GM12864 (cell line): ENCODE measurements at regions not wholly inside any gene's neighbourhood (a gene's known extent, or its start where the extent isn't known, plus 50 kb on each side); places are given as distances from the start of the nearest gene placed in this dataset.

ENCODE experiments used
- DNase-seq: peaks from one replicate; pipeline ENCODE4 v3.0.0-alpha.2; 2011; ENCODE audit warnings: low read depth
- H3K4me3 ChIP-seq: 2 replicates; pipeline ENCODE4 v1.5.1; 2011; ENCODE audit warnings: mild to moderate bottlenecking, low read depth, low read length, control low read depth
- CTCF ChIP-seq: IDR thresholded peaks from 2 replicates; pipeline ENCODE4 v1.5.1; 2011; ENCODE audit warnings: low read depth, mild to moderate bottlenecking, moderate library complexity, low read length, control low read depth, inconsistent platforms; ENCODE audit errors: missing control alignments

DNA sequence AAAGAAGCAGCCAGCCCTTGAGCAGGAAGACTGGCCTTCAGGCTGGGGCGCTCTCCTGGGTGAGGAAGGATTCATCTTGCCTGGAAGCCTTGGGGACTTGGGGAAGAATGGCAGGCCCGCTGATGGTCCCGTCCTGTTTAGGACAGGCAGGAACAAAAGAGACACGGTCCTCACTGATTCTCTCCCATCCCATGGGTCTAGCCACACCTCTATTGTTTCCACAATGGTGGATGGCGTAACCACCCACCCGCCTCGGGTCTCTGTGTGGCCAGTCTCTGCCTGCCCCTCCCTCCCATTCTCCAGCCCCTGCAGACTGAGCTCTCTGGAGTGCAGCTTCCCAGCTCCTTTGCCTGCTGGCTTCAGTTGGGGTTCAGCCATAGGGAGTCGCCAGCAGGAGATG, 284.3 kb downstream of the UACA start:
- DNase-seq, result no peak
- H3K4me3 ChIP-seq, result no peak overlapping the region
- TF ChIP-seq CTCF, result no peak

DNA sequence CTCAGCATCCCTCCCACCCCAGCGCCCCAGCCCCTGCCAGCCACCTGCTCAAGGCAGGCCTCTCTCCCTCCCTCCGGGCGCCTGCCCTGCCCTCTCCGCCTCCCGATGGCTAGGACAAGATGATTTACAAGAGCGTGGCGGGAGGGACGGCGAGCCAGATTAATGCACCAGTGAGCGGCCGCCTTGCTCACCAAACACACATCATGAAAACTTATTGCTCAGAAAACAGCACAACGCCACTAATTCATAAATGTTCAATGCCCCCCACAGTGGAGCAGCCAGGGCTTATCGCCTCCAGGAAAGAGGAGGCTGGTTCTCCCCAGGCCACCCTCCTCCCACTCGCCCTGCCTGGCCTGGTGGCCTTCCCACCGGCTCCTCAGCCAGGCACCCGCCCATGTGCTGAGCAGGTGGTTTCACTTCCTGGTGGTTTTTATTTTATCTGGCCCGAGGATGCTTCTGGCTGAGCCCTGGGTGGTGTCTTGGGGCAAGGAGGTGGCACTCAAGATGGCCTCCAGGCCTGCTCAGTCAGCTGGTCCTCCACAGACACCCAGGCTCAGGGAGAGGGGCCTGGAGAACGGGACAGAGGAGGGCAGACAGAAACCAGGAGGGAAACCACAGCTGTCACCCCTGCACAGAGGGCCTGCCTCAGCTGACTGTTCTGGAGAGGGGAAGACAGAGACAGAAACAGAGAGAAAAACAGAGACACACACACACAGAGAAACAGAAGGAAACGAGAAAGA, 284.9 kb downstream of the UACA start:
- no peak for TF ChIP-seq CTCF
- no peak overlapping the region for H3K4me3 ChIP-seq
- no peak for DNase-seq

DNA sequence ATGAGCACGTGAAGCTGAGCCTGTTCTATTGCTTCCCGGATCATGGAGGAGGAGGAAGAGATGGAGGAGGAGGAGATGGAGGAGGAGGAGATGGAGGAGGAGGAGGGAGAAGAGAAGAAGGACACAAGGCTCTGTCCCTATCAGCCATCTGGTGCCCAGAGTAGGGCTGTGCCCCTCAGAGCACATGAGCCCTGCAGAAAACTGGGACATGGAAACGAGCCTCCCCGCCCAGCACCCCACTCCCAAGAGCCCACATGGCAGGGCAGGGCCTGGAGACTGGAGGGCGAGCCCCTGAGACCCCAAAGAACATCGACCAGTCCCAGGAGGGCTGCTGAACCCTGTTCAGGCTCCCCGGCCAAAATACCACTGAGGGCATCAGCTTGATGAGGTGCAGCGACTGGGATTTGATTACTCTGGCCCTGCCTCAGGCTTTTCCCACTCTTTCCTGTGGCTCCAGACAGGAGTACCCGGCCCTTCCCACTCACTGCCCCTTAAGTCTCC, 285.6 kb downstream of the UACA start:
- no peak for TF ChIP-seq CTCF
- no peak overlapping the region for H3K4me3 ChIP-seq

GRCh38 chr15:70476441-70476840, 286.9 kb downstream of the UACA start:
- DNase-seq, result no peak
- no peak for TF ChIP-seq CTCF
- no peak overlapping the region for H3K4me3 ChIP-seq

More for the DNA sequence above, 285.6 kb downstream of the UACA start:
- DNase-seq, result no peak

- DNase-seq, result no peak
- TF ChIP-seq CTCF, result no peak
- H3K4me3 ChIP-seq, result no peak overlapping the region
Measured at GRCh38 chr15:70475921-70476320, 287.4 kb downstream of the UACA start.

GRCh38 chr15:70475407-70475781, 288.0 kb downstream of the UACA start:
- no peak overlapping the region for H3K4me3 ChIP-seq
- no peak for TF ChIP-seq CTCF
- no peak for DNase-seq
